GM12878 (cell line): ENCODE measurements at regions not wholly inside any gene's neighbourhood (a gene's known extent, or its start where the extent isn't known, plus 50 kb on each side); places are given as distances from the start of the nearest gene placed in this dataset.

Experiments used
- ATAC-seq: fragments of 200-7000 bp; cut with Tn5 transposase; 3 replicates; pipeline ENCODE4 v1.9.1; 2020; ENCODE audit warnings: mild to moderate bottlenecking, moderate library complexity
- BruUV-seq: library from RNA; stranded (reverse); fragments of 400-500 nt; replicated peaks from 2 replicates; lab custom pipeline; 2021; lab: Mats Ljungman, UMichigan
- CTCF ChIA-PET: fragments of 300-600 bp; sonication (Branson Sonifier 250); formaldehyde crosslinking; extraction: SDS; loops from one replicate; lab custom pipeline; 2021; ENCODE audit warnings: inconsistent platforms; lab: Yijun Ruan, JAX
- POLR2A ChIA-PET: fragments of 350-600 bp; formaldehyde crosslinking; extraction: SDS; loops from one replicate; lab custom pipeline; 2021; ENCODE audit warnings: inconsistent platforms; lab: Charles Lee
- RAD21 ChIA-PET: fragments of 300-600 bp; sonication (Branson Sonifier 250); formaldehyde crosslinking; loops from one replicate; lab custom pipeline; 2023; ENCODE audit warnings: antibody characterized with exemption; ENCODE audit not compliant: unreplicated experiment; lab: Charles Lee
- SMC1A ChIA-PET: fragments of 300-600 bp; sonication (Branson Sonifier 250); formaldehyde crosslinking; loops from one replicate; lab custom pipeline; 2023; ENCODE audit not compliant: unreplicated experiment, uncharacterized antibody; lab: Charles Lee
- DNase-seq: peaks from one replicate; pipeline ENCODE4 v3.0.0-alpha.2; 2011; ENCODE audit warnings: low read depth, low spot score
- FAIRE-seq: peaks from 3 replicates; lab custom pipeline; 2011; peaks lifted over from hg19 to GRCh38; lab: Jason Lieb, UNC
- H2AFZ ChIP-seq: 2 replicates; pipeline ENCODE4 v1.6.0; 2011; ENCODE audit warnings: low read depth, low read length, control low read depth; ENCODE audit not compliant: control insufficient read depth
- H3K27ac ChIP-seq: 2 replicates; pipeline ENCODE4 v1.5.1; 2011; ENCODE audit warnings: control low read depth; ENCODE audit not compliant: control insufficient read depth, insufficient read depth
- H3K27me3 ChIP-seq, 2 experiments: replicated peaks in 1 of 2; 2 replicates each; pipeline versions ENCODE4 v1.6.0 to v1.6.1; 2011; ENCODE audit warnings: low read length in 1 of 2; ENCODE audit not compliant: control insufficient read depth in 2 of 2, insufficient read depth in 2 of 2
- H3K36me3 ChIP-seq, 2 experiments: 2 replicates each; pipeline ENCODE4 v1.5.1; 2011; ENCODE audit warnings: low read length in 1 of 2; ENCODE audit not compliant: control insufficient read depth in 2 of 2, insufficient read depth in 2 of 2
- H3K4me1 ChIP-seq: 2 replicates; pipeline ENCODE4 v1.6.1; 2011; ENCODE audit warnings: mild to moderate bottlenecking, low read length, moderate library complexity, mixed read lengths; ENCODE audit not compliant: control insufficient read depth, insufficient read depth
- H3K4me2 ChIP-seq: 2 replicates; pipeline ENCODE4 v1.6.0; 2011; ENCODE audit warnings: control low read depth; ENCODE audit not compliant: control insufficient read depth, insufficient read depth
- H3K4me3 ChIP-seq: fragments of 200-600 bp; sonication (generic); 2 replicates; pipeline ENCODE4 v1.5.1; 2016
- H3K79me2 ChIP-seq: 2 replicates; pipeline ENCODE4 v1.6.0; 2011; ENCODE audit warnings: low read length; ENCODE audit not compliant: control insufficient read depth, insufficient read depth
- H3K9ac ChIP-seq: 2 replicates; pipeline ENCODE4 v1.8.0; 2011; ENCODE audit warnings: low read length, control low read depth, mixed read lengths; ENCODE audit not compliant: control insufficient read depth, insufficient read depth
- H3K9me3 ChIP-seq: replicated peaks from 3 replicates; pipeline ENCODE4 v1.5.1; 2011; ENCODE audit warnings: mild to moderate bottlenecking, low read length; ENCODE audit not compliant: control insufficient read depth, insufficient read depth
- H4K20me1 ChIP-seq: 2 replicates; pipeline ENCODE4 v1.6.0; 2011; ENCODE audit not compliant: control insufficient read depth, insufficient read depth
- ASH2L ChIP-seq: fragments of 300-600, 200-600 bp; sonication (generic); IDR thresholded peaks from 2 replicates; pipeline ENCODE4 v1.6.1; 2017; ENCODE audit warnings: low read depth, mild to moderate bottlenecking, borderline replicate concordance
- CBX3 ChIP-seq: fragments of 200-600 bp; sonication (generic); IDR thresholded peaks from 2 replicates; pipeline ENCODE4 v1.6.1; 2016; ENCODE audit warnings: low read depth, borderline replicate concordance
- CBX5 ChIP-seq: sonication (generic); IDR thresholded peaks from 2 replicates; pipeline ENCODE4 v1.6.1; 2016; ENCODE audit warnings: low read depth, moderate library complexity, mild to moderate bottlenecking, inconsistent platforms
- EED ChIP-seq: sonication (generic); IDR thresholded peaks from 2 replicates; pipeline ENCODE4 v1.6.1; 2016; ENCODE audit warnings: antibody characterized with exemption, low read depth
- IKZF1 ChIP-seq: fragments of 450-650 bp; conservative IDR thresholded peaks from 2 replicates; pipeline ENCODE4 v1.6.1; 2017; ENCODE audit warnings: antibody characterized with exemption, mild to moderate bottlenecking
- POLR2AphosphoS2 ChIP-seq: IDR thresholded peaks from 2 replicates; pipeline ENCODE4 v1.6.1; 2011; ENCODE audit warnings: low read depth, mild to moderate bottlenecking, low read length, improper control_type of control experiment, moderate library complexity
- RBBP5 ChIP-seq: fragments of 200-600 bp; sonication (generic); conservative IDR thresholded peaks from 2 replicates; pipeline ENCODE4 v1.6.1; 2016
- RFX5 ChIP-seq: IDR thresholded peaks from 2 replicates; pipeline ENCODE4 v1.6.1; 2011; ENCODE audit warnings: low read depth, low read length, improper control_type of control experiment
- ZNF217 ChIP-seq: fragments of 450-650 bp; IDR thresholded peaks from 2 replicates; pipeline ENCODE4 v1.6.1; 2017; ENCODE audit warnings: antibody characterized with exemption, mild to moderate bottlenecking
- WGBS: methylation state at CpG from one replicate; pipeline ENCODE4 v1.1.6; 2016; ENCODE audit warnings: low lambda C conversion rate; ENCODE audit not compliant: insufficient replicate concordance, insufficient coverage; ENCODE audit errors: missing lambda C conversion rate; 5-methylcytosine and 5-hydroxymethylcytosine counted together
- in situ Hi-C: fragments of 300-500 bp; cut with MboI; formaldehyde crosslinking; loops from 9 replicates; pipeline ENCODE4 v1.14.3; 2018; ENCODE audit warnings: mixed read lengths
- intact Hi-C: fragments of 100-400 bp; cut with micrococcal nuclease; formaldehyde crosslinking; loops from one replicate; pipeline ENCODE4 v1.14.2; 2022; ENCODE audit not compliant: unreplicated experiment
- TF ChIP-seq, protein P1 (sequence below): IDR thresholded peaks from 2 replicates; pipeline ENCODE4 v1.6.1; 2011; ENCODE audit warnings: borderline replicate concordance, low read depth, mild to moderate bottlenecking, moderate library complexity, low read length; ENCODE audit not compliant: insufficient read depth, poor library complexity, severe bottlenecking

DNA sequence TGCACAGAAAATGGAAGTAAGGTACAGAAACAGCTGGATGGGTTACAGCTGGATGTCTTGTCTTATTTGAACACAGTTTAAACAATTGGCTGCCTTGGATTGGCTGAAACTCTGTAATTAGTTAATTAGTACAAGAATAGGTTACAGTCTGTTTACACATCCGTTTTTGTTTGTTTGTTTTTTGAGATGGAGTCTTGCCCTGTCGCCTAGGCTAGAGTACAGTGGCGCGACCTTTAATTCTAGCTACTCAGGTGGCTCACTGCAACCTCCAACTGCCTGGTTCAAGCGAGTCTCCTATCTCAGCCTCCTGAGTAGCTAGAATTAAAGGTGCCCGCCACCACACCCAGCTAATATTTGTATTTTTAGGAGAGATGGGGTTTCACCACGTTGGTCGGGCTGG, 368.7 kb upstream of the KLF4 start:
- ChIA-PET RAD21 (no interaction called here), POLR2A (no interaction called here), CTCF (no interaction called here), SMC1A (no interaction called here)
- H3K9me3 ChIP-seq, result no peaks in the 10 kb centered on the region; the same call in 2 of the 3 replicates
- no peaks in the 10 kb centered on the region for H3K36me3 ChIP-seq
- intact Hi-C loops, result no loop called here
- DNase-seq (no peak), ATAC-seq (no peak), FAIRE-seq (no peak)
- WGBS, result 57% methylated on average over 8 of the region's 8 CpGs
- no peak overlapping the region for H3K4me2 ChIP-seq
- H3K4me3 ChIP-seq, result no peak overlapping the region
- H3K4me1 ChIP-seq, result no peaks in the 10 kb centered on the region
- H2AFZ ChIP-seq, result no peak overlapping the region
- no peaks in the 10 kb centered on the region for H4K20me1 ChIP-seq
- H3K79me2 ChIP-seq, result no peaks in the 10 kb centered on the region
- H3K9ac ChIP-seq, result no peak overlapping the region
- H3K27me3 ChIP-seq, result no peaks in the 10 kb centered on the region
- H3K27ac ChIP-seq, result no peak overlapping the region
- TF ChIP-seq ZNF217 (no peak), EED (no peak), RBBP5 (no peak), ASH2L (no peak)
- no TSS peak for BruUV-seq
- in situ Hi-C loops, result no loop called here

DNA sequence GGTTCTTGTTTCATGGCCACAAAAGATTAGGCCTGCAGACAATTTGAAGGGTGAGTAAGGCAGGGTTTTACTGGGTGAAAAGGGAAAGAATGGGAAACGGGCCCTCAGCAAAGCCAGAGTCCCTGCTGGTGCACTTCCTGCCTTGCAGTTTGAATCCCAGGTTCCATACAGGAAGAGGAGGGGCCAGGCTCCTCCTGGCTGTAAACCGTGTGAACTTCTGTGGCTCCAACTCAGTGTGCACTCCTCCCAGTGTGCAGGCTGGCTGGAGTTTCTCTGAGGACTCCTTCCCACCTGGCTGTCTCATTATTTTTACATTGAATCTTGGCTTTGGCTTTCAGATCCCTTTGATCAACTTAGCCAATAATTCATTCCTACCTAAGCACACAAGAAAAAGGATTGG, 367.1 kb upstream of the KLF4 start:
- no TSS peak for BruUV-seq
- FAIRE-seq, result no peak

More for the DNA sequence above, 367.1 kb upstream of the KLF4 start:
- ChIA-PET CTCF (interaction anchor here (0.6 kb wide), 1 partner anchor 609 kb away, joined by 3 read pairs; no protein-coding TSS in a partner anchor), RAD21 (interaction anchor here (1.4 kb wide), 1 partner anchor 16 kb away, joined by 3 read pairs; no protein-coding TSS in a partner anchor), SMC1A (interaction anchor here (1.3 to 1.5 kb wide), 2 partner anchors 129 to 187 kb away, joined by 3 to 4 read pairs; no protein-coding TSS in a partner anchor), POLR2A (no interaction called here)
- Histone ChIP-seq H3K36me3 (no peaks in the 10 kb centered on the region), H3K27me3 (no peaks in the 10 kb centered on the region), H3K27ac (no peak overlapping the region), H3K79me2 (no peaks in the 10 kb centered on the region), H4K20me1 (no peaks in the 10 kb centered on the region), H3K9me3 (no peaks in the 10 kb centered on the region; the same call in 2 of the 3 replicates), H3K4me1 (no peaks in the 10 kb centered on the region), H3K4me2 (no peak overlapping the region), H3K4me3 (no peak overlapping the region), H3K9ac (no peak overlapping the region), H2AFZ (no peak overlapping the region)
- 0% methylated on average over 2 of the region's 2 CpGs for WGBS
- TF ChIP-seq POLR2AphosphoS2, result no peak
- no peak for TF ChIP-seq CBX3
- TF ChIP-seq CBX5, result no peak
- TF ChIP-seq, protein P1, sequence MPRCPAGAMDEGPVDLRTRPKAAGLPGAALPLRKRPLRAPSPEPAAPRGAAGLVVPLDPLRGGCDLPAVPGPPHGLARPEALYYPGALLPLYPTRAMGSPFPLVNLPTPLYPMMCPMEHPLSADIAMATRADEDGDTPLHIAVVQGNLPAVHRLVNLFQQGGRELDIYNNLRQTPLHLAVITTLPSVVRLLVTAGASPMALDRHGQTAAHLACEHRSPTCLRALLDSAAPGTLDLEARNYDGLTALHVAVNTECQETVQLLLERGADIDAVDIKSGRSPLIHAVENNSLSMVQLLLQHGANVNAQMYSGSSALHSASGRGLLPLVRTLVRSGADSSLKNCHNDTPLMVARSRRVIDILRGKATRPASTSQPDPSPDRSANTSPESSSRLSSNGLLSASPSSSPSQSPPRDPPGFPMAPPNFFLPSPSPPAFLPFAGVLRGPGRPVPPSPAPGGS, result no peak
- no peak for TF ChIP-seq IKZF1
- TF ChIP-seq RFX5, result no peak
- intact Hi-C loops, result no loop called here
- ATAC-seq, result no peak
- in situ Hi-C loops, result no loop called here
- DNase-seq, result no peak
